Panc1 (cell line): ENCODE measurements at regions not wholly inside any gene's neighbourhood (a gene's known extent, or its start where the extent isn't known, plus 50 kb on each side); places are given as distances from the start of the nearest gene placed in this dataset.

Experiments
- ATAC-seq: fragments of 200-7000 bp; cut with Tn5 transposase; 2 replicates; pipeline ENCODE4 v1.9.1; 2020; ENCODE audit warnings: mild to moderate bottlenecking, moderate library complexity
- BruUV-seq: library from RNA; stranded (reverse); fragments of 400-500 nt; replicated peaks from 2 replicates; lab custom pipeline; 2021; lab: Mats Ljungman, UMichigan
- CTCF ChIA-PET: fragments of 300-600 bp; sonication (Branson Sonifier 250); formaldehyde crosslinking; loops from one replicate; lab custom pipeline; 2022; ENCODE audit warnings: antibody characterized with exemption; lab: Charles Lee
- POLR2A ChIA-PET: fragments of 300-600 bp; sonication (Branson Sonifier 250); formaldehyde crosslinking; loops from one replicate; lab custom pipeline; 2022; ENCODE audit warnings: antibody characterized with exemption; lab: Charles Lee
- DNase-seq: peaks from one replicate; pipeline ENCODE4 v3.0.0-alpha.2; 2010; ENCODE audit warnings: low read depth, low spot score
- H3K27ac ChIP-seq: 2 replicates; pipeline ENCODE4 v1.5.1; 2011; ENCODE audit warnings: mild to moderate bottlenecking, low read length, inconsistent platforms
- H3K27me3 ChIP-seq: fragments of 200-500 bp; sonication (Bioruptor generic); 2 replicates; pipeline ENCODE4 v1.6.0; 2014; ENCODE audit warnings: low read length, inconsistent platforms; ENCODE audit not compliant: control insufficient read depth, insufficient read depth
- H3K36me3 ChIP-seq: fragments of 200-500 bp; sonication (Bioruptor generic); 2 replicates; pipeline ENCODE4 v1.5.1; 2014; ENCODE audit warnings: inconsistent platforms, mild to moderate bottlenecking, low read length, moderate library complexity; ENCODE audit not compliant: control insufficient read depth, insufficient read depth
- H3K4me1 ChIP-seq: 2 replicates; pipeline ENCODE4 v1.5.1; 2011; ENCODE audit warnings: inconsistent platforms, mild to moderate bottlenecking, low read length, moderate library complexity; ENCODE audit not compliant: control insufficient read depth, insufficient read depth
- H3K4me3 ChIP-seq, 2 experiments: 2 replicates each; pipeline ENCODE4 v1.5.1; 2011 to 2012; ENCODE audit warnings: low read depth in 2 of 2, low read length in 2 of 2, mild to moderate bottlenecking in 2 of 2, inconsistent platforms in 1 of 2, moderate library complexity in 1 of 2
- H3K9me3 ChIP-seq: fragments of 200-500 bp; sonication (Bioruptor generic); 2 replicates; pipeline ENCODE4 v1.5.1; 2014; ENCODE audit warnings: low read depth, mild to moderate bottlenecking, inconsistent platforms, low read length, moderate library complexity; ENCODE audit not compliant: control insufficient read depth, insufficient read depth
- POLR2AphosphoS5 ChIP-seq: IDR thresholded peaks from 2 replicates; pipeline ENCODE4 v1.6.1; 2012; ENCODE audit warnings: mild to moderate bottlenecking, low read depth, low read length, moderate library complexity
- SIN3A ChIP-seq: IDR thresholded peaks from 2 replicates; pipeline ENCODE4 v1.6.1; 2012; ENCODE audit warnings: low read depth, mild to moderate bottlenecking, low read length, moderate library complexity, borderline replicate concordance; ENCODE audit not compliant: insufficient read depth
- TCF7L2 ChIP-seq: IDR thresholded peaks from 2 replicates; pipeline ENCODE4 v1.6.1; 2011; ENCODE audit warnings: mild to moderate bottlenecking, low read depth, low read length, inconsistent platforms
- in situ Hi-C: cut with HindIII; loops from 2 replicates; pipeline ENCODE4 v1.10.0; 2016; ENCODE audit warnings: low sequenced_read_pairs, low pct_unique_long_range_greater_than_20kb
- intact Hi-C: fragments of 100-400 bp; cut with micrococcal nuclease; formaldehyde crosslinking; loops from one replicate; pipeline ENCODE4 v1.10.0; 2022; ENCODE audit not compliant: unreplicated experiment
- TF ChIP-seq, protein P1 (sequence below): fragments of 450-650 bp; IDR thresholded peaks from 2 replicates; pipeline ENCODE4 v1.5.1; 2017; ENCODE audit warnings: mild to moderate bottlenecking
- TF ChIP-seq, protein P2 (sequence below), 2 experiments: IDR thresholded peaks; 2 replicates each; pipeline ENCODE4 v1.6.1; 2011 to 2012; ENCODE audit warnings: low read depth in 2 of 2, control low read depth in 1 of 2, low read length in 1 of 2, mild to moderate bottlenecking in 1 of 2, moderate library complexity in 1 of 2; ENCODE audit not compliant: insufficient read depth in 1 of 2

DNA sequence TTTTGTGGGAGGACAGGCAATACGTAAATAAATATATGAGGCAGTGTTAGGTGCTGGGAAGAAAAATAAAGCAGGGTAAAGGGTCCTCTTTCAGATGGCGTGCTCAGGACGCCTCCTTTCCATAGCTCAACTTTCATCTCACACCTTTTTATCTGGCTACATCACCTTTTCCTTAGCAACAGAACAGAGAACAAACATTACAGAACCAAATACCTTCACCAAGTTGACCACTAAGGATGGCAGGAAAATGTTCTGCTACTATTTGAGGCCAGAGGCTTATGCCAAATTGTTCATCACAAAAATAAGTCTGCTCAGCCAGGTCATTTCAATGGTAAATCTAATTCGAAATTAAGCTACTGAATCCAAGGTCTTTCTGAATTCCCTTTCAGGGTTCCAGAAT, 149.2 kb upstream of the C1orf21 start:
- H3K9me3 ChIP-seq = no peaks in the 10 kb centered on the region
- in situ Hi-C loops (no loop called here), intact Hi-C loops (no loop called here)
- no peaks in the 10 kb centered on the region for H3K36me3 ChIP-seq
- TF ChIP-seq, protein P1, sequence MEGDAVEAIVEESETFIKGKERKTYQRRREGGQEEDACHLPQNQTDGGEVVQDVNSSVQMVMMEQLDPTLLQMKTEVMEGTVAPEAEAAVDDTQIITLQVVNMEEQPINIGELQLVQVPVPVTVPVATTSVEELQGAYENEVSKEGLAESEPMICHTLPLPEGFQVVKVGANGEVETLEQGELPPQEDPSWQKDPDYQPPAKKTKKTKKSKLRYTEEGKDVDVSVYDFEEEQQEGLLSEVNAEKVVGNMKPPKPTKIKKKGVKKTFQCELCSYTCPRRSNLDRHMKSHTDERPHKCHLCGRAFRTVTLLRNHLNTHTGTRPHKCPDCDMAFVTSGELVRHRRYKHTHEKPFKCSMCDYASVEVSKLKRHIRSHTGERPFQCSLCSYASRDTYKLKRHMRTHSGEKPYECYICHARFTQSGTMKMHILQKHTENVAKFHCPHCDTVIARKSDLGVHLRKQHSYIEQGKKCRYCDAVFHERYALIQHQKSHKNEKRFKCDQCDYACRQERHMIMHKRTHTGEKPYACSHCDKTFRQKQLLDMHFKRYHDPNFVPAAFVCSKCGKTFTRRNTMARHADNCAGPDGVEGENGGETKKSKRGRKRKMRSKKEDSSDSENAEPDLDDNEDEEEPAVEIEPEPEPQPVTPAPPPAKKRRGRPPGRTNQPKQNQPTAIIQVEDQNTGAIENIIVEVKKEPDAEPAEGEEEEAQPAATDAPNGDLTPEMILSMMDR = no peak
- TF ChIP-seq SIN3A (no peak), TCF7L2 (no peak), POLR2AphosphoS5 (no peak)
- TF ChIP-seq, protein P2, sequence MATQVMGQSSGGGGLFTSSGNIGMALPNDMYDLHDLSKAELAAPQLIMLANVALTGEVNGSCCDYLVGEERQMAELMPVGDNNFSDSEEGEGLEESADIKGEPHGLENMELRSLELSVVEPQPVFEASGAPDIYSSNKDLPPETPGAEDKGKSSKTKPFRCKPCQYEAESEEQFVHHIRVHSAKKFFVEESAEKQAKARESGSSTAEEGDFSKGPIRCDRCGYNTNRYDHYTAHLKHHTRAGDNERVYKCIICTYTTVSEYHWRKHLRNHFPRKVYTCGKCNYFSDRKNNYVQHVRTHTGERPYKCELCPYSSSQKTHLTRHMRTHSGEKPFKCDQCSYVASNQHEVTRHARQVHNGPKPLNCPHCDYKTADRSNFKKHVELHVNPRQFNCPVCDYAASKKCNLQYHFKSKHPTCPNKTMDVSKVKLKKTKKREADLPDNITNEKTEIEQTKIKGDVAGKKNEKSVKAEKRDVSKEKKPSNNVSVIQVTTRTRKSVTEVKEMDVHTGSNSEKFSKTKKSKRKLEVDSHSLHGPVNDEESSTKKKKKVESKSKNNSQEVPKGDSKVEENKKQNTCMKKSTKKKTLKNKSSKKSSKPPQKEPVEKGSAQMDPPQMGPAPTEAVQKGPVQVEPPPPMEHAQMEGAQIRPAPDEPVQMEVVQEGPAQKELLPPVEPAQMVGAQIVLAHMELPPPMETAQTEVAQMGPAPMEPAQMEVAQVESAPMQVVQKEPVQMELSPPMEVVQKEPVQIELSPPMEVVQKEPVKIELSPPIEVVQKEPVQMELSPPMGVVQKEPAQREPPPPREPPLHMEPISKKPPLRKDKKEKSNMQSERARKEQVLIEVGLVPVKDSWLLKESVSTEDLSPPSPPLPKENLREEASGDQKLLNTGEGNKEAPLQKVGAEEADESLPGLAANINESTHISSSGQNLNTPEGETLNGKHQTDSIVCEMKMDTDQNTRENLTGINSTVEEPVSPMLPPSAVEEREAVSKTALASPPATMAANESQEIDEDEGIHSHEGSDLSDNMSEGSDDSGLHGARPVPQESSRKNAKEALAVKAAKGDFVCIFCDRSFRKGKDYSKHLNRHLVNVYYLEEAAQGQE (IDR thresholded peaks at IDR 0.05; ENCODE audit: insufficient read depth in 1 of 2, low read depth in 2 of 2, low read length in 1 of 2) = no peak
- no peak overlapping the region for H3K27ac ChIP-seq
- DNase-seq (no peak), ATAC-seq (no peak)
- no TSS peak for BruUV-seq
- ChIA-PET CTCF (no interaction called here), POLR2A (no interaction called here)
- H3K4me3 ChIP-seq = no peak overlapping the region
- H3K4me1 ChIP-seq = no peaks in the 10 kb centered on the region
- no peaks in the 10 kb centered on the region for H3K27me3 ChIP-seq

DNA sequence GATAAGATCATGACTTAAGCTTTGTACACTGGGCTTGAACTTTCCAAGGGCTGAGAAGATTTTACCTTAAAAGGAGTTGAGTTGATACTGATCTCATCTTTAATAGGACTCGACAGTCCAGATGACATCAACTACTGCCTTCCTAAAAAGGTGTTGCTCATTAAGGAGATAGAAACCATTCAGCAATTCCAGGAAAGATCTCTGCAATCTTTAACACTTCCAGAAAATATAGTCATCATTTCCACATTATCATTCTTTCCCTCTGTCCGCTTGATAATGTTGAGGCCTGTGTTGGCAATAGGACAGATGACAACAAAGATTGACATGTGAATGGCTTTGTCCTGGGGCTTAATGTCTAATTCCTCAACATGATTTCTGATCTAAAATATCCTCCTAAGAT, 145.4 kb upstream of the C1orf21 start:
- TF ChIP-seq POLR2AphosphoS5 = no peak
- TF ChIP-seq SIN3A = no peak
- no peak for TF ChIP-seq TCF7L2
- TF ChIP-seq, protein P2 (IDR thresholded peaks at IDR 0.05; ENCODE audit: insufficient read depth in 1 of 2, low read depth in 2 of 2, low read length in 1 of 2) = no peak
- TF ChIP-seq, protein P1 = no peak
- DNase-seq (no peak), ATAC-seq (no peak)
- in situ Hi-C loops = no loop called here
- BruUV-seq = no TSS peak
- ChIA-PET CTCF (no interaction called here), POLR2A (no interaction called here)
- Histone ChIP-seq H3K4me3 (no peak overlapping the region), H3K9me3 (no peaks in the 10 kb centered on the region), H3K4me1 (no peaks in the 10 kb centered on the region), H3K27me3 (no peaks in the 10 kb centered on the region), H3K27ac (no peak overlapping the region), H3K36me3 (no peaks in the 10 kb centered on the region)
- intact Hi-C loops = no loop called here
